ENCODE measurements at regions not wholly inside any gene's neighbourhood (a gene's known extent, or its start where the extent isn't known, plus 50 kb on each side); places are given as distances from the start of the nearest gene placed in this dataset.

GRCh38 chrX:4663085-4663484 lies 949.6 kb upstream of the PRKX start:
- TF ChIP-seq MAX (IDR thresholded peaks at IDR 0.05; ENCODE audit: low read depth, low read length) = no peak
- TF ChIP-seq MYC (IDR thresholded peaks at IDR 0.05; ENCODE audit: low read depth, low read length) = no peak
- TF ChIP-seq POLR2A (IDR thresholded peaks at IDR 0.05; ENCODE audit: extremely low read depth, insufficient read length) = no peak
- no peak for TF ChIP-seq CTCF (IDR thresholded peaks at IDR 0.05; ENCODE audit: low read depth, low read length)
- H3K4me3 ChIP-seq (ENCODE audit: low read depth, low read length) = no peak overlapping the region
- DNase-seq (ENCODE audit: low read depth) = no peak

GRCh38 chrX:4661771-4662170 lies 948.3 kb upstream of the PRKX start:
- TF ChIP-seq MAX (IDR thresholded peaks at IDR 0.05; ENCODE audit: low read depth, low read length) (no peak), CTCF (IDR thresholded peaks at IDR 0.05; ENCODE audit: low read depth, low read length) (no peak), MYC (IDR thresholded peaks at IDR 0.05; ENCODE audit: low read depth, low read length) (no peak), POLR2A (IDR thresholded peaks at IDR 0.05; ENCODE audit: extremely low read depth, insufficient read length) (no peak)
- no peak for DNase-seq (ENCODE audit: low read depth)
- H3K4me3 ChIP-seq (ENCODE audit: low read depth, low read length) = no peak overlapping the region

- H3K4me3 ChIP-seq (ENCODE audit: low read depth, low read length) = no peak overlapping the region
- TF ChIP-seq MYC (IDR thresholded peaks at IDR 0.05; ENCODE audit: low read depth, low read length) = no peak
- TF ChIP-seq CTCF (IDR thresholded peaks at IDR 0.05; ENCODE audit: low read depth, low read length) = no peak
- no peak for TF ChIP-seq POLR2A (IDR thresholded peaks at IDR 0.05; ENCODE audit: extremely low read depth, insufficient read length)
- no peak for TF ChIP-seq MAX (IDR thresholded peaks at IDR 0.05; ENCODE audit: low read depth, low read length)
- DNase-seq (ENCODE audit: low read depth) = no peak
Observed at GRCh38 chrX:4656419-4656818, 943.0 kb upstream of the PRKX start.

GRCh38 chrX:4655743-4656142 lies 942.3 kb upstream of the PRKX start:
- TF ChIP-seq MAX (IDR thresholded peaks at IDR 0.05; ENCODE audit: low read depth, low read length) (no peak), MYC (IDR thresholded peaks at IDR 0.05; ENCODE audit: low read depth, low read length) (no peak), POLR2A (IDR thresholded peaks at IDR 0.05; ENCODE audit: extremely low read depth, insufficient read length) (no peak), CTCF (IDR thresholded peaks at IDR 0.05; ENCODE audit: low read depth, low read length) (no peak)
- no peak for DNase-seq (ENCODE audit: low read depth)
- no peak overlapping the region for H3K4me3 ChIP-seq (ENCODE audit: low read depth, low read length)

GRCh38 chrX:4642114-4642513 lies 928.7 kb upstream of the PRKX start:
- no peak overlapping the region for H3K4me3 ChIP-seq (ENCODE audit: low read depth, low read length)
- TF ChIP-seq CTCF (IDR thresholded peaks at IDR 0.05; ENCODE audit: low read depth, low read length) (no peak), MYC (IDR thresholded peaks at IDR 0.05; ENCODE audit: low read depth, low read length) (no peak), MAX (IDR thresholded peaks at IDR 0.05; ENCODE audit: low read depth, low read length) (no peak), POLR2A (IDR thresholded peaks at IDR 0.05; ENCODE audit: extremely low read depth, insufficient read length) (no peak)
- no peak for DNase-seq (ENCODE audit: low read depth)

GRCh38 chrX:4638036-4638435 lies 924.6 kb upstream of the PRKX start:
- DNase-seq (ENCODE audit: low read depth) = no peak
- no peak overlapping the region for H3K4me3 ChIP-seq (ENCODE audit: low read depth, low read length)
- TF ChIP-seq CTCF (IDR thresholded peaks at IDR 0.05; ENCODE audit: low read depth, low read length) = no peak
- TF ChIP-seq POLR2A (IDR thresholded peaks at IDR 0.05; ENCODE audit: extremely low read depth, insufficient read length) = no peak
- no peak for TF ChIP-seq MYC (IDR thresholded peaks at IDR 0.05; ENCODE audit: low read depth, low read length)
- TF ChIP-seq MAX (IDR thresholded peaks at IDR 0.05; ENCODE audit: low read depth, low read length) = no peak
